Duodenal mucosa (tissue), 2 donors: ENCODE measurements at regions not wholly inside any gene's neighbourhood (a gene's known extent, or its start where the extent isn't known, plus 50 kb on each side); places are given as distances from the start of the nearest gene placed in this dataset.
"Not testable (repeated sequence)": the region's sequence is repeated elsewhere in the genome, so short reads cannot be mapped to it uniquely, and the experiment has no call there.

Source experiments
- H3K27ac ChIP-seq: one replicate; pipeline ENCODE4 v1.7.0; 2013; ENCODE audit warnings: low read depth, low read length
- H3K27me3 ChIP-seq, 2 donors: one replicate each; pipeline ENCODE4 v1.7.0; 2013; ENCODE audit warnings: low read length in 2 of 2, control low read depth in 1 of 2; ENCODE audit not compliant: insufficient read depth in 2 of 2, control insufficient read depth in 1 of 2
- H3K36me3 ChIP-seq, 2 donors: one replicate each; pipeline ENCODE4 v1.7.0; 2013; ENCODE audit warnings: low read length in 2 of 2, control low read depth in 1 of 2; ENCODE audit not compliant: insufficient read depth in 2 of 2, control insufficient read depth in 1 of 2
- H3K4me1 ChIP-seq, 2 donors: one replicate each; pipeline ENCODE4 v1.7.0; 2013; ENCODE audit warnings: low read length in 2 of 2, control low read depth in 1 of 2; ENCODE audit not compliant: insufficient read depth in 2 of 2, control insufficient read depth in 1 of 2
- H3K4me3 ChIP-seq, 2 donors: one replicate each; pipeline ENCODE4 v1.7.0; 2013; ENCODE audit warnings: low read length in 2 of 2, low read depth in 1 of 2
- H3K9ac ChIP-seq, 2 donors: one replicate each; pipeline ENCODE4 v1.7.0; 2013; ENCODE audit warnings: low read length in 2 of 2, low read depth in 1 of 2
- H3K9me3 ChIP-seq, 2 donors: one replicate each; pipeline ENCODE4 v1.7.0; 2013; ENCODE audit warnings: low read length in 2 of 2, control low read depth in 1 of 2; ENCODE audit not compliant: control insufficient read depth in 1 of 2

DNA sequence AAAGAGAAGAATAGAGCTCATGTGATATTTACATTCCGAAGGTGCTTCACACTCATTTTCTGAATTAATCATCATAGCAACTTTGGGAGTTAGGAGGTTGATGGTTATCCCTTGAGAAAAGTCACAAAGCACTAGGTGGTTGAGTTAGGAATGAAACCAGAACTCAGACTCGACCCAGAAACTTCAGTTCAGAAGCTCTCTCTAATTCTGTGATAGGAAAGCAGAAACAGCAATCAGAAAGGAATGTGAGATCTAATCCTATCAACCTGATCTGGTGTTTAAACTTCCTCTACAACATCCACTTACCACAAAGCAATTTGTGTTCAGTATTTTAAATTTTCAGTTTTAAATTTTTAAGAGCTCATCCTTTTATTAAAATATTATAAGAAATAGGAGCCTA lies 211.2 kb downstream of the CNTN3 start:
- Histone ChIP-seq H3K4me1 (no peaks in the 10 kb centered on the region), H3K27me3 (no peaks in the 10 kb centered on the region), H3K27ac (no peak overlapping the region), H3K4me3 (no peak overlapping the region), H3K9me3 (no peaks in the 10 kb centered on the region), H3K36me3 (no peaks in the 10 kb centered on the region), H3K9ac (no peak overlapping the region)

- no peak overlapping the region for H3K9ac ChIP-seq
- no peak overlapping the region for H3K4me3 ChIP-seq
These were observed 211.6 kb downstream of the CNTN3 start for GRCh38 chr3:74402821-74403220.

GRCh38 chr3:74393426-74393825 lies 221.0 kb downstream of the CNTN3 start:
- Histone ChIP-seq H3K4me3 (no peak overlapping the region), H3K27me3 (no peaks in the 10 kb centered on the region), H3K9me3 (peaks cover 7 to 12% of the 10 kb centered on the region in 2 donors), H3K9ac (no peak overlapping the region), H3K4me1 (no peaks in the 10 kb centered on the region), H3K36me3 (no peaks in the 10 kb centered on the region), H3K27ac (no peak overlapping the region)

More at GRCh38 chr3:74402821-74403220, 211.6 kb downstream of the CNTN3 start:
- Histone ChIP-seq H3K4me1 (no peaks in the 10 kb centered on the region), H3K9me3 (no peaks in the 10 kb centered on the region), H3K27me3 (no peaks in the 10 kb centered on the region), H3K27ac (no peak overlapping the region), H3K36me3 (no peaks in the 10 kb centered on the region)

- Histone ChIP-seq H3K27ac (no peak overlapping the region), H3K27me3 (no peaks in the 10 kb centered on the region), H3K36me3 (no peaks in the 10 kb centered on the region), H3K4me1 (no peaks in the 10 kb centered on the region), H3K9ac (no peak overlapping the region), H3K4me3 (no peak overlapping the region), H3K9me3 (no peaks in the 10 kb centered on the region)
These were observed 224.2 kb downstream of the CNTN3 start for GRCh38 chr3:74390121-74390877.

- H3K4me3 ChIP-seq = no peak overlapping the region
- no peak overlapping the region for H3K27ac ChIP-seq
- H3K9ac ChIP-seq = no peak overlapping the region
- no peaks in the 10 kb centered on the region for H3K9me3 ChIP-seq
- H3K36me3 ChIP-seq = no peaks in the 10 kb centered on the region
- H3K4me1 ChIP-seq = no peaks in the 10 kb centered on the region
- no peaks in the 10 kb centered on the region for H3K27me3 ChIP-seq
These were observed 227.2 kb downstream of the CNTN3 start for GRCh38 chr3:74387111-74387735.

DNA sequence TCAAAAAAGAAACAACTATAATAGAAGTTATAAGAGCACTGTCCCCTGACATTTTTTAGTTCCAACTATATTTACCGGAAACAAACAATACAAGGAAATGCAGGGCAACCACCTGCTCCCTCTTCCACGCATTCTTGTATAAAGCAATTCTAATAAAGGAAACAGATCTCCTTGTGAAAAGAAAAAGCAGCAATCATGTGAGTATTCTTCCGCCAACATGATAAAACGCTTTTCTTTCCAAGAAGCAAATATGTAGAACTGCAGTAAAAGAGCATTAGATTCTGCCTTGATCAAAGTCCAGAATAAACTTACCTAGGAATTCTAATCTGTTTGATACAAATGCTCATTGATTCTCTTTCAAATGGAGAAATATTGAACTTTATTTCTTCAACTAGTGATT lies 230.3 kb downstream of the CNTN3 start:
- H3K36me3 ChIP-seq = no peaks in the 10 kb centered on the region
- H3K4me3 ChIP-seq = no peak overlapping the region
- no peaks in the 10 kb centered on the region for H3K27me3 ChIP-seq
- H3K4me1 ChIP-seq = no peaks in the 10 kb centered on the region
- no peak overlapping the region for H3K27ac ChIP-seq
- H3K9me3 ChIP-seq = no peaks in the 10 kb centered on the region
- H3K9ac ChIP-seq = no peak overlapping the region

DNA sequence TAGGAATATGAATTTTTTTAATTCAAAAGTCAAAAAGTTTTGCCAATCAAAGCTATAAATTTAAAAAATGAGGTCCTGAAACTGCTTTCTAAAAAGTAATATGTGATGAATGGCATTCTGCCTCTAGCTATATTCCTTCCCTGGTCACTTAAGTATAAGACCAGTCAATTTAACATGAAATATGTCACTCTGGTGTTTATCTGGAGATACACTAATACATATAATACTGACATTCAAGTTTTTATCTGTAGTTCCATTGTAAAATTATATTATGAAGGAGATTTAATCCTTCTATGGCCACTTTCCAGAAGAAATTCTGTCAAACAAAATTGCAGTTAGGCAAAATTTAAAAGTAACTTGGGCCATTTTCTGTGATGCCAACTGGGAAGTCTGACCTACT lies 236.8 kb downstream of the CNTN3 start:
- no peaks in the 10 kb centered on the region for H3K9me3 ChIP-seq

DNA sequence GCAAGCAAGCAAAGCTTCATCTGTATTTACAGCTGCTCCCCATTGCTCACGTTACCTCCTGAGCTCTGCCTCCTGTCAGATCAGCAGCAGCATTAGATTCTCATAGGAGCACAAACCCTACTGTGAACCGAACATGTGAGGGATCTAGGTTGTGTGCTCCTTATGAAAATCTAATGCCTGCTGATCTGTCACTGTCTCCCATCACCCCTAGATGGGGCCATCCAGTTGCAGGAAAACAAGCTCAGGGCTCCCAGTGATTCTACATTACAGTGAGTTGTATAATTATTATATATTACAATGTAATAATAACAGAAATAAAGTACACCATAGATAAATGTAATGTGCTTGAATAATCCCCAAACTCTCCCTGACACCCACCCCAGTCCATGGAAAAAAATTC lies 238.1 kb downstream of the CNTN3 start:
- not testable (repeated sequence) for H3K4me3 ChIP-seq, H3K4me1 ChIP-seq, H3K9me3 ChIP-seq, H3K9ac ChIP-seq, H3K27ac ChIP-seq, H3K27me3 ChIP-seq, H3K36me3 ChIP-seq

More for the DNA sequence above, 236.8 kb downstream of the CNTN3 start:
- Histone ChIP-seq H3K27me3 (no peaks in the 10 kb centered on the region), H3K36me3 (no peaks in the 10 kb centered on the region), H3K4me1 (peaks cover 0 to 5% of the 10 kb centered on the region in 2 donors), H3K27ac (no peak overlapping the region), H3K9ac (no peak overlapping the region), H3K4me3 (no peak overlapping the region)

- H3K4me1 ChIP-seq = peaks cover 0 to 5% of the 10 kb centered on the region in 2 donors
- no peak overlapping the region for H3K4me3 ChIP-seq
- H3K27ac ChIP-seq = no peak overlapping the region
- H3K9ac ChIP-seq = no peak overlapping the region
- no peaks in the 10 kb centered on the region for H3K36me3 ChIP-seq
- no peaks in the 10 kb centered on the region for H3K27me3 ChIP-seq
- no peaks in the 10 kb centered on the region for H3K9me3 ChIP-seq
These were observed 238.8 kb downstream of the CNTN3 start for GRCh38 chr3:74375653-74376052.

- H3K36me3 ChIP-seq = no peaks in the 10 kb centered on the region
- no peak overlapping the region for H3K9ac ChIP-seq
- H3K4me1 ChIP-seq = peaks cover 0 to 5% of the 10 kb centered on the region in 2 donors
- no peak overlapping the region for H3K4me3 ChIP-seq
- H3K9me3 ChIP-seq = no peaks in the 10 kb centered on the region
- H3K27me3 ChIP-seq = no peaks in the 10 kb centered on the region
- no peak overlapping the region for H3K27ac ChIP-seq
These were observed 241.7 kb downstream of the CNTN3 start for GRCh38 chr3:74372743-74373142.
